ENCODE measurements at regions not wholly inside any gene's neighbourhood (a gene's known extent, or its start where the extent isn't known, plus 50 kb on each side); places are given as distances from the start of the nearest gene placed in this dataset.
"Not testable (repeated sequence)": the region's sequence is repeated elsewhere in the genome, so short reads cannot be mapped to it uniquely, and the experiment has no call there.

- not testable (repeated sequence) for H3K4me1 ChIP-seq (ENCODE audit: control insufficient read depth, extremely low read depth, insufficient read depth, low read length); H3K4me2 ChIP-seq (ENCODE audit: extremely low read depth, insufficient read depth, low read length); DNase-seq (ENCODE audit: low read depth in 2 of 2); H3K27me3 ChIP-seq (ENCODE audit: control insufficient read depth, insufficient read depth, low read length); H3K9ac ChIP-seq (ENCODE audit: insufficient read depth, low read length); H3K36me3 ChIP-seq (ENCODE audit: control insufficient read depth, insufficient read depth, low read length); H3K79me2 ChIP-seq (ENCODE audit: control insufficient read depth, insufficient read depth, low read length); H3K27ac ChIP-seq (ENCODE audit: insufficient read depth, low read length); H3K9me3 ChIP-seq (ENCODE audit: control insufficient read depth, insufficient read depth, low read depth, low read length); H2AFZ ChIP-seq (ENCODE audit: low read length); H3K4me3 ChIP-seq (replicated peaks in 1 of 4; ENCODE audit: control extremely low read depth in 1 of 4, insufficient read depth in 1 of 4, low read depth in 3 of 4, low read length in 4 of 4); H4K20me1 ChIP-seq (ENCODE audit: control insufficient read depth, extremely low read depth, insufficient read depth, low read length)
These were observed 121.9 kb downstream of the LIMS4 start for GRCh38 chr2:110350718-110351117.

- H4K20me1 ChIP-seq (ENCODE audit: control insufficient read depth, extremely low read depth, insufficient read depth, low read length); H2AFZ ChIP-seq (ENCODE audit: low read length); H3K4me2 ChIP-seq (ENCODE audit: extremely low read depth, insufficient read depth, low read length); DNase-seq (ENCODE audit: low read depth in 2 of 2); H3K79me2 ChIP-seq (ENCODE audit: control insufficient read depth, insufficient read depth, low read length); H3K27me3 ChIP-seq (ENCODE audit: control insufficient read depth, insufficient read depth, low read length); H3K4me3 ChIP-seq (replicated peaks in 1 of 4; ENCODE audit: control extremely low read depth in 1 of 4, insufficient read depth in 1 of 4, low read depth in 3 of 4, low read length in 4 of 4); H3K36me3 ChIP-seq (ENCODE audit: control insufficient read depth, insufficient read depth, low read length); H3K9me3 ChIP-seq (ENCODE audit: control insufficient read depth, insufficient read depth, low read depth, low read length); H3K27ac ChIP-seq (ENCODE audit: insufficient read depth, low read length); H3K9ac ChIP-seq (ENCODE audit: insufficient read depth, low read length); H3K4me1 ChIP-seq (ENCODE audit: control insufficient read depth, extremely low read depth, insufficient read depth, low read length): not testable (repeated sequence)
These were observed 123.7 kb downstream of the LIMS4 start for GRCh38 chr2:110348902-110349301.

- not testable (repeated sequence) for H3K27ac ChIP-seq (ENCODE audit: insufficient read depth, low read length); H3K9ac ChIP-seq (ENCODE audit: insufficient read depth, low read length); H3K4me3 ChIP-seq (replicated peaks in 1 of 4; ENCODE audit: control extremely low read depth in 1 of 4, insufficient read depth in 1 of 4, low read depth in 3 of 4, low read length in 4 of 4); H4K20me1 ChIP-seq (ENCODE audit: control insufficient read depth, extremely low read depth, insufficient read depth, low read length); H3K36me3 ChIP-seq (ENCODE audit: control insufficient read depth, insufficient read depth, low read length); DNase-seq (ENCODE audit: low read depth in 2 of 2); H3K79me2 ChIP-seq (ENCODE audit: control insufficient read depth, insufficient read depth, low read length); H3K4me1 ChIP-seq (ENCODE audit: control insufficient read depth, extremely low read depth, insufficient read depth, low read length); H3K27me3 ChIP-seq (ENCODE audit: control insufficient read depth, insufficient read depth, low read length); H2AFZ ChIP-seq (ENCODE audit: low read length); H3K9me3 ChIP-seq (ENCODE audit: control insufficient read depth, insufficient read depth, low read depth, low read length); H3K4me2 ChIP-seq (ENCODE audit: extremely low read depth, insufficient read depth, low read length)
These were observed 128.1 kb downstream of the LIMS4 start for GRCh38 chr2:110344405-110345035.

GRCh38 chr2:110342077-110342476 is 129.7 kb upstream of the MTLN start:
- H3K79me2 ChIP-seq (ENCODE audit: control insufficient read depth, insufficient read depth, low read length); H2AFZ ChIP-seq (ENCODE audit: low read length); H3K4me3 ChIP-seq (replicated peaks in 1 of 4; ENCODE audit: control extremely low read depth in 1 of 4, insufficient read depth in 1 of 4, low read depth in 3 of 4, low read length in 4 of 4); H4K20me1 ChIP-seq (ENCODE audit: control insufficient read depth, extremely low read depth, insufficient read depth, low read length); H3K4me2 ChIP-seq (ENCODE audit: extremely low read depth, insufficient read depth, low read length); DNase-seq (ENCODE audit: low read depth in 2 of 2); H3K27ac ChIP-seq (ENCODE audit: insufficient read depth, low read length); H3K36me3 ChIP-seq (ENCODE audit: control insufficient read depth, insufficient read depth, low read length); H3K4me1 ChIP-seq (ENCODE audit: control insufficient read depth, extremely low read depth, insufficient read depth, low read length); H3K9ac ChIP-seq (ENCODE audit: insufficient read depth, low read length); H3K27me3 ChIP-seq (ENCODE audit: control insufficient read depth, insufficient read depth, low read length); H3K9me3 ChIP-seq (ENCODE audit: control insufficient read depth, insufficient read depth, low read depth, low read length): not testable (repeated sequence)

GRCh38 chr2:110339126-110339525 is 126.8 kb upstream of the MTLN start:
- H3K4me1 ChIP-seq (ENCODE audit: control insufficient read depth, extremely low read depth, insufficient read depth, low read length); H3K4me2 ChIP-seq (ENCODE audit: extremely low read depth, insufficient read depth, low read length); H3K27me3 ChIP-seq (ENCODE audit: control insufficient read depth, insufficient read depth, low read length): not testable (repeated sequence)

GRCh38 chr2:110338277-110339003 is 126.1 kb upstream of the MTLN start:
- H3K27me3 ChIP-seq (ENCODE audit: control insufficient read depth, insufficient read depth, low read length); H3K9me3 ChIP-seq (ENCODE audit: control insufficient read depth, insufficient read depth, low read depth, low read length); DNase-seq (ENCODE audit: low read depth in 2 of 2); H2AFZ ChIP-seq (ENCODE audit: low read length); H3K36me3 ChIP-seq (ENCODE audit: control insufficient read depth, insufficient read depth, low read length); H4K20me1 ChIP-seq (ENCODE audit: control insufficient read depth, extremely low read depth, insufficient read depth, low read length); H3K79me2 ChIP-seq (ENCODE audit: control insufficient read depth, insufficient read depth, low read length); H3K27ac ChIP-seq (ENCODE audit: insufficient read depth, low read length); H3K4me3 ChIP-seq (replicated peaks in 1 of 4; ENCODE audit: control extremely low read depth in 1 of 4, insufficient read depth in 1 of 4, low read depth in 3 of 4, low read length in 4 of 4); H3K4me2 ChIP-seq (ENCODE audit: extremely low read depth, insufficient read depth, low read length); H3K9ac ChIP-seq (ENCODE audit: insufficient read depth, low read length); H3K4me1 ChIP-seq (ENCODE audit: control insufficient read depth, extremely low read depth, insufficient read depth, low read length): not testable (repeated sequence)

More at GRCh38 chr2:110339126-110339525, 126.8 kb upstream of the MTLN start:
- not testable (repeated sequence) for H3K9me3 ChIP-seq (ENCODE audit: control insufficient read depth, insufficient read depth, low read depth, low read length); H3K9ac ChIP-seq (ENCODE audit: insufficient read depth, low read length); H3K27ac ChIP-seq (ENCODE audit: insufficient read depth, low read length); H4K20me1 ChIP-seq (ENCODE audit: control insufficient read depth, extremely low read depth, insufficient read depth, low read length); DNase-seq (ENCODE audit: low read depth in 2 of 2); H2AFZ ChIP-seq (ENCODE audit: low read length); H3K4me3 ChIP-seq (replicated peaks in 1 of 4; ENCODE audit: control extremely low read depth in 1 of 4, insufficient read depth in 1 of 4, low read depth in 3 of 4, low read length in 4 of 4); H3K36me3 ChIP-seq (ENCODE audit: control insufficient read depth, insufficient read depth, low read length); H3K79me2 ChIP-seq (ENCODE audit: control insufficient read depth, insufficient read depth, low read length)

GRCh38 chr2:110336071-110336470 is 123.7 kb upstream of the MTLN start:
- H3K79me2 ChIP-seq (ENCODE audit: control insufficient read depth, insufficient read depth, low read length); H3K9me3 ChIP-seq (ENCODE audit: control insufficient read depth, insufficient read depth, low read depth, low read length); DNase-seq (ENCODE audit: low read depth in 2 of 2); H3K27ac ChIP-seq (ENCODE audit: insufficient read depth, low read length); H3K9ac ChIP-seq (ENCODE audit: insufficient read depth, low read length); H2AFZ ChIP-seq (ENCODE audit: low read length); H3K4me1 ChIP-seq (ENCODE audit: control insufficient read depth, extremely low read depth, insufficient read depth, low read length); H4K20me1 ChIP-seq (ENCODE audit: control insufficient read depth, extremely low read depth, insufficient read depth, low read length); H3K4me2 ChIP-seq (ENCODE audit: extremely low read depth, insufficient read depth, low read length); H3K36me3 ChIP-seq (ENCODE audit: control insufficient read depth, insufficient read depth, low read length); H3K27me3 ChIP-seq (ENCODE audit: control insufficient read depth, insufficient read depth, low read length); H3K4me3 ChIP-seq (replicated peaks in 1 of 4; ENCODE audit: control extremely low read depth in 1 of 4, insufficient read depth in 1 of 4, low read depth in 3 of 4, low read length in 4 of 4): not testable (repeated sequence)
